Endometrium (tissue), 2 donors: ENCODE measurements at regions not wholly inside any gene's neighbourhood (a gene's known extent, or its start where the extent isn't known, plus 50 kb on each side); places are given as distances from the start of the nearest gene placed in this dataset.
A peak's percentile ranks its signal among the peaks of the same experiment; 100 is the strongest.

Experiments
- FAIRE-seq: peaks from 2 replicates; lab custom pipeline; 2012; peaks lifted over from hg19 to GRCh38; lab: Jason Lieb, UNC
- donor health status: control.
- donor health status: control.

- no peak for FAIRE-seq
These were observed 135.6 kb upstream of the SMAD1 start for GRCh38 chr4:145346081-145346480.

- no peak for FAIRE-seq
These were observed 136.3 kb upstream of the SMAD1 start for GRCh38 chr4:145345401-145345800.

GRCh38 chr4:145341381-145341780 is 140.3 kb upstream of the SMAD1 start:
- FAIRE-seq, result no peak

- FAIRE-seq, result no peak
These were observed 141.5 kb upstream of the SMAD1 start for GRCh38 chr4:145340071-145340675.

- no peak for FAIRE-seq
These were observed 142.5 kb upstream of the SMAD1 start for GRCh38 chr4:145339075-145339725.

- FAIRE-seq, result no peak
These were observed 143.1 kb upstream of the SMAD1 start for GRCh38 chr4:145338568-145338967.

GRCh38 chr4:145337391-145337790 is 144.3 kb upstream of the SMAD1 start:
- no peak for FAIRE-seq

GRCh38 chr4:145333786-145334185 is 147.9 kb upstream of the SMAD1 start:
- FAIRE-seq, result no peak

GRCh38 chr4:145326491-145326890 is 146.1 kb upstream of the OTUD4 start:
- no peak for FAIRE-seq

GRCh38 chr4:145324161-145324560 is 143.8 kb upstream of the OTUD4 start:
- no peak for FAIRE-seq

GRCh38 chr4:145320294-145320693 is 139.9 kb upstream of the OTUD4 start:
- peak; percentile 53 for FAIRE-seq

- no peak for FAIRE-seq
These were observed 139.4 kb upstream of the OTUD4 start for GRCh38 chr4:145319751-145320150.

- no peak for FAIRE-seq
These were observed 136.6 kb upstream of the OTUD4 start for GRCh38 chr4:145316897-145317574.

GRCh38 chr4:145315811-145316225 is 135.4 kb upstream of the OTUD4 start:
- FAIRE-seq, result no peak

- FAIRE-seq, result no peak
These were observed 128.2 kb upstream of the OTUD4 start for GRCh38 chr4:145308598-145308997.

GRCh38 chr4:145307763-145308430 is 127.5 kb upstream of the OTUD4 start:
- no peak for FAIRE-seq

GRCh38 chr4:145307120-145307519 is 126.7 kb upstream of the OTUD4 start:
- no peak for FAIRE-seq

GRCh38 chr4:145302725-145303124 is 122.3 kb upstream of the OTUD4 start:
- no peak for FAIRE-seq

GRCh38 chr4:145301386-145302080 is 121.1 kb upstream of the OTUD4 start:
- FAIRE-seq, result no peak

GRCh38 chr4:145299380-145300076 is 119.1 kb upstream of the OTUD4 start:
- FAIRE-seq, result no peak

- no peak for FAIRE-seq
These were observed 118.5 kb upstream of the OTUD4 start for GRCh38 chr4:145298885-145299284.

GRCh38 chr4:145297556-145297955 is 117.2 kb upstream of the OTUD4 start:
- no peak for FAIRE-seq
